Lung (tissue), 11 donors: ENCODE measurements at regions not wholly inside any gene's neighbourhood (a gene's known extent, or its start where the extent isn't known, plus 50 kb on each side); places are given as distances from the start of the nearest gene placed in this dataset.

ENCODE experiments used
- ATAC-seq: fragments of 200-7000 bp; cut with Tn5 transposase; one replicate; pipeline ENCODE4 v1.9.1; 2020; ENCODE audit warnings: moderate number of reproducible peaks; ENCODE audit not compliant: insufficient read depth, low FRiP score
- DNase-seq, 3 donors: peaks; one replicate each; pipeline ENCODE4 v3.0.0-alpha.2; 2013 to 2017
- H3K27ac ChIP-seq, 2 donors: one replicate each; pipeline ENCODE4 v1.5.1; 2013; ENCODE audit warnings: mild to moderate bottlenecking in 2 of 2, moderate library complexity in 2 of 2, control low read depth in 1 of 2, inconsistent platforms in 1 of 2, low read depth in 1 of 2, low read length in 1 of 2
- H3K27me3 ChIP-seq, 3 donors: one replicate each; pipeline ENCODE4 v1.5.1; 2013; ENCODE audit warnings: low read length in 2 of 3; ENCODE audit not compliant: control insufficient read depth in 3 of 3, insufficient read depth in 3 of 3
- H3K36me3 ChIP-seq, 4 donors: one replicate each; pipeline ENCODE4 v1.5.1; 2013; ENCODE audit warnings: low read length in 4 of 4, mild to moderate bottlenecking in 1 of 4, moderate library complexity in 1 of 4; ENCODE audit not compliant: control insufficient read depth in 4 of 4, insufficient read depth in 4 of 4
- H3K4me1 ChIP-seq, 5 donors: one replicate each; pipeline ENCODE4 v1.5.1; 2013; ENCODE audit warnings: low read length in 5 of 5, mild to moderate bottlenecking in 2 of 5, moderate library complexity in 1 of 5; ENCODE audit not compliant: control insufficient read depth in 5 of 5, insufficient read depth in 5 of 5
- H3K4me3 ChIP-seq: one replicate; pipeline ENCODE4 v1.5.1; 2013; ENCODE audit warnings: mild to moderate bottlenecking, control low read depth, moderate library complexity
- H3K9ac ChIP-seq, 2 donors: one replicate each; pipeline ENCODE4 v1.5.1; 2013; ENCODE audit warnings: low read length in 2 of 2, control low read depth in 1 of 2; ENCODE audit not compliant: insufficient read depth in 1 of 2
- H3K9me3 ChIP-seq, 4 donors: one replicate each; pipeline ENCODE4 v1.5.1; 2013; ENCODE audit warnings: low read length in 3 of 4, mild to moderate bottlenecking in 1 of 4, moderate library complexity in 1 of 4; ENCODE audit not compliant: control insufficient read depth in 4 of 4, insufficient read depth in 3 of 4
- WGBS, 2 donors: extraction: QIAGEN DNeasy Blood & Tissue Kit; methylation state at CpG; one replicate each; pipeline ENCODE4 v1.1.7; 2013; 5-methylcytosine and 5-hydroxymethylcytosine counted together
- TF ChIP-seq, protein P1 (sequence below): IDR thresholded peaks from 2 replicates; pipeline ENCODE4 v1.5.1; 2012; ENCODE audit warnings: mild to moderate bottlenecking; ENCODE audit errors: control extremely low read depth, extremely low read depth
- donor health status: control.
- donor health status: control.
- donor health status: Bipolar disorder and iron deficiency.
- donor health status: healthy.
- donor health status: DM: yes; HTN: yes; CAD: no.

DNA sequence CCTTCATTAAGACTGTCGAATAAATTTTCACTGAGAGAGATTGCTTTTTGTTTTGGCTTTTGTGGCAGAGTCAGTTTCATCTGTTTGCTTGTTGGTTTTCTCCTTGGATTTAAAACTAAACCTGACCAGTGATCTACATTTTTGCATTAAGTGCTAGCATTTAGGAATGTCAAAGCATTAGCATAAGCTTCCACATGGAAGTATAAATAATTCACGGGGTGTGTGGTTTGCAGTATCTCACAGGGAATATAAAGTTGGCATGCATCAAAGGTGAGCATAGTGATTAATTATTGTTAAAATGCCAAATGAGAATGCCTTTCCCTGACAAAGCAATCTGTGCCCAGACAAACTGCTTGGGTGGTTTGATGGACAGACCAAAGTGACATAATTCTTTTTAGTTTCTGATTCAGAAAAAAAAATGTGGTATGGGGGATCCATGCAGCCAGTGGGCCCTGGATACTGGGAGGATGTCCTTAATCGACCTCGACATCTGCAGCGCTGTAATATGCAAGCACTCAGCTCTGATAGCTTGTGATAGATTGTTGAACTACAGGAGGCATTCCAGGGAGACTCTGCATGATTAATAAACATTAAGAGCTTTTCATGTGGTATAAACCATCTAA lies 339.3 kb upstream of the POM121L12 start:
- Histone ChIP-seq H3K4me1 (peaks cover 0 to 3% (median 0%) of the 10 kb centered on the region in 5 donors), H3K9me3 (no peaks in the 10 kb centered on the region), H3K27ac (no peak overlapping the region), H3K27me3 (no peaks in the 10 kb centered on the region), H3K9ac (no peak overlapping the region), H3K36me3 (no peaks in the 10 kb centered on the region), H3K4me3 (no peak overlapping the region)
- ATAC-seq (no peak), DNase-seq (no peak)
- TF ChIP-seq, protein P1, sequence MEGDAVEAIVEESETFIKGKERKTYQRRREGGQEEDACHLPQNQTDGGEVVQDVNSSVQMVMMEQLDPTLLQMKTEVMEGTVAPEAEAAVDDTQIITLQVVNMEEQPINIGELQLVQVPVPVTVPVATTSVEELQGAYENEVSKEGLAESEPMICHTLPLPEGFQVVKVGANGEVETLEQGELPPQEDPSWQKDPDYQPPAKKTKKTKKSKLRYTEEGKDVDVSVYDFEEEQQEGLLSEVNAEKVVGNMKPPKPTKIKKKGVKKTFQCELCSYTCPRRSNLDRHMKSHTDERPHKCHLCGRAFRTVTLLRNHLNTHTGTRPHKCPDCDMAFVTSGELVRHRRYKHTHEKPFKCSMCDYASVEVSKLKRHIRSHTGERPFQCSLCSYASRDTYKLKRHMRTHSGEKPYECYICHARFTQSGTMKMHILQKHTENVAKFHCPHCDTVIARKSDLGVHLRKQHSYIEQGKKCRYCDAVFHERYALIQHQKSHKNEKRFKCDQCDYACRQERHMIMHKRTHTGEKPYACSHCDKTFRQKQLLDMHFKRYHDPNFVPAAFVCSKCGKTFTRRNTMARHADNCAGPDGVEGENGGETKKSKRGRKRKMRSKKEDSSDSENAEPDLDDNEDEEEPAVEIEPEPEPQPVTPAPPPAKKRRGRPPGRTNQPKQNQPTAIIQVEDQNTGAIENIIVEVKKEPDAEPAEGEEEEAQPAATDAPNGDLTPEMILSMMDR, result no peak
- 34 to 57% methylated on average over 5 of the region's 5 CpGs for WGBS, 2 donors

DNA sequence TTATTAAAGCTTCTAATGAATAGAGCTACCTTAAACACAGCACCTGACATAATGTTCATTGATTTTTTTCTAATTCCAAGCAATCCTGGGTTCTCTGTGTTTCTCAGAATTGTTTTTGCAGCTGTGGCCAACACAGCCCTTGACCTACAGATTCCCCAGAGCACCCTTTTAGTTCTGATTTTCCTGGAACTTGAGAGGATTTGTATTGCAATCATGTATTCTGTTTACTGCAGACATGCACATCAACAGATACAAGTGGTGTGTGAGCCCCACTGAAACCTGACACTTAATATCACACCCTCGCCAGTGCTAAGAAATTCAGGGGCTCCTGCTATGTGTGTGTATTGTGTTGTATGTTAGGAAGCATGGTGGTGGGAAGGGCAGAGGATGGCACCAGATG lies 344.2 kb upstream of the POM121L12 start:
- Histone ChIP-seq H3K36me3 (no peaks in the 10 kb centered on the region), H3K4me1 (peaks cover 0 to 2% (median 0%) of the 10 kb centered on the region in 5 donors), H3K4me3 (no peak overlapping the region), H3K27ac (no peak overlapping the region), H3K27me3 (no peaks in the 10 kb centered on the region), H3K9me3 (peaks cover 0 to 2% (median 0%) of the 10 kb centered on the region in 4 donors), H3K9ac (no peak overlapping the region)
- TF ChIP-seq, protein P1, result no peak
- 78 to 81% methylated on average over 1 of the region's 1 CpG for WGBS, 2 donors
- ATAC-seq (no peak), DNase-seq (no peak)

DNA sequence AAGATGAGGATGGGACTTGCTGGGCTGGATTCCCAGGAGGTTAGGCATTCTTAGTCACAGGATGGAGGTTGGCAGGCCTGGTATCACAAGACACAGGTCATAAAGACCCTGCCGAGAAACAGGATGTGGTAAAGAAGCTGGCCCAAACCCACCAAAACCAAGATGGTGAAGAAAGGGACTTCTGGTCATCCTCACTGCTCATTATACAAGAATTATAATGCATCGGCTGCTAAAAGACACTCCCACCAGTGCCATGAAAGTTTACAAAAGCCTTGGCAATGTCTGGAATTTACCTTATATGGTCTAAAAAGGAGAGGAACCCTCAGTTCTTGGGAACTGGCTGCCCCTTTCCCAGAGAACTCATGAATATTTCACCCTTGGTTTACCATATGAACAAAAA lies 345.5 kb upstream of the POM121L12 start:
- no peak for ATAC-seq
- DNase-seq, result no peak
- Histone ChIP-seq H3K9ac (no peak overlapping the region), H3K4me3 (no peak overlapping the region), H3K27ac (no peak overlapping the region), H3K4me1 (no peaks in the 10 kb centered on the region), H3K9me3 (peaks cover 0 to 2% (median 0%) of the 10 kb centered on the region in 4 donors), H3K36me3 (no peaks in the 10 kb centered on the region), H3K27me3 (no peaks in the 10 kb centered on the region)
- WGBS, 2 donors, result 62 to 73% methylated on average over 2 of the region's 2 CpGs
- TF ChIP-seq, protein P1, result no peak

DNA sequence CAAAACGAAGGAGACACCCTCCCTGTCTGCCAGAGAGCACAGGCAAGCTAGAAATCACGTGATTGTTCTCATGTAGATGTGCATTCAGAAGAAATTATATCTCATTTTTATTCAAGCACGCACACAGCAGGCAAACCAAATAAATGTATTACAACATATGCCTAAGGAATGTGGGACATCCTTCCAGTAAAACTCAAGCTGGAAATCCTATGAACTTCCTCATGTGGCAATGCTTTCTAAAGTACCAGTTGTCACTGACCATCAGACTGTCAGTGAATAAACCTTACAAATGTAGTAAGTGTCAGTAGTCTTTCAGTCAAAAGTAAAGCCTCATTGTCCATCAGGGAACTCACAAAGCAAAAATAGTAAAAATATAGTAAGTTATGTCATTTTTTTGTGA lies 350.1 kb upstream of the POM121L12 start:
- Histone ChIP-seq H3K9ac (no peak overlapping the region), H3K36me3 (no peaks in the 10 kb centered on the region), H3K4me3 (no peak overlapping the region), H3K27me3 (no peaks in the 10 kb centered on the region), H3K9me3 (peaks cover 0 to 2% (median 0%) of the 10 kb centered on the region in 4 donors), H3K4me1 (no peaks in the 10 kb centered on the region), H3K27ac (no peak overlapping the region)
- no peak for DNase-seq
- 41 to 68% methylated on average over 3 of the region's 3 CpGs for WGBS, 2 donors
- no peak for ATAC-seq
- TF ChIP-seq, protein P1, result no peak
